ENCODE measurements at regions not wholly inside any gene's neighbourhood (a gene's known extent, or its start where the extent isn't known, plus 50 kb on each side); places are given as distances from the start of the nearest gene placed in this dataset.

GRCh38 chr6:12395898-12396297 lies 105.7 kb downstream of the EDN1 start:
- Histone ChIP-seq H2BK15ac (ENCODE audit: low read depth, low read length) (no peak overlapping the region), H4K5ac (ENCODE audit: insufficient read length, low read depth, low read length) (no peak overlapping the region), H3K18ac (ENCODE audit: insufficient read length, low read depth, low read length) (no peak overlapping the region), H3K9ac (ENCODE audit: extremely low read depth, insufficient read length, low read length) (no peak overlapping the region), H2BK12ac (ENCODE audit: insufficient read length, low read depth, low read length) (no peak overlapping the region), H3K79me1 (ENCODE audit: insufficient read depth, low read depth, low read length, poor library complexity, severe bottlenecking) (no peaks in the 10 kb centered on the region), H3K4me1 (ENCODE audit: insufficient read depth, low read length) (no peaks in the 10 kb centered on the region; the same call in 1 of the 2 replicates), H4K8ac (replicated peaks; ENCODE audit: insufficient read length, low read depth, low read length) (no peak overlapping the region), H2BK5ac (ENCODE audit: insufficient read length, low read length) (no peak overlapping the region), H3K14ac (ENCODE audit: insufficient read depth, low read length) (no peak overlapping the region), H3K27ac (ENCODE audit: insufficient read length, low read depth, low read length) (no peak overlapping the region), H3K56ac (ENCODE audit: insufficient read length, low read depth, low read length) (no peak overlapping the region), H3K4ac (ENCODE audit: low read depth, low read length) (no peak overlapping the region), H2AFZ (ENCODE audit: low read length) (no peak overlapping the region), H3T11ph (ENCODE audit: low read length) (no peak overlapping the region), H3K23me2 (ENCODE audit: insufficient read length, low read depth, low read length, poor library complexity, severe bottlenecking) (no peaks in the 10 kb centered on the region), H2AK5ac (ENCODE audit: insufficient read length, low read length) (no peak overlapping the region), H3K27me3 (ENCODE audit: insufficient read depth, low read length) (no peaks in the 10 kb centered on the region), H3K23ac (ENCODE audit: insufficient read length, low read depth, low read length) (no peak overlapping the region), H4K20me1 (ENCODE audit: control insufficient read depth, insufficient read depth, insufficient read length) (no peaks in the 10 kb centered on the region), H2BK120ac (ENCODE audit: low read depth, low read length, poor library complexity, severe bottlenecking) (no peak overlapping the region), H3K79me2 (ENCODE audit: insufficient read depth, low read length) (no peaks in the 10 kb centered on the region), H3K9me3 (ENCODE audit: control insufficient read depth, low read depth, low read length) (no peaks in the 10 kb centered on the region), H3K4me2 (ENCODE audit: insufficient read depth, insufficient read length, low read length) (no peak overlapping the region), H4K91ac (ENCODE audit: insufficient read length, low read depth, low read length) (no peak overlapping the region), H2BK20ac (ENCODE audit: low read depth, low read length, poor library complexity, severe bottlenecking) (no peak overlapping the region)
- no peak overlapping the region for H3K27ac Mint-ChIP-seq
- no peak for DNase-seq
- H3K27me3 Mint-ChIP-seq (ENCODE audit: low read depth), result no peaks in the 10 kb centered on the region
- H3K4me1 Mint-ChIP-seq, result peaks cover 9 to 14% of the 10 kb centered on the region in 2 experiments; a peak in 3 of 4 replicates
- TF ChIP-seq, protein P1, sequence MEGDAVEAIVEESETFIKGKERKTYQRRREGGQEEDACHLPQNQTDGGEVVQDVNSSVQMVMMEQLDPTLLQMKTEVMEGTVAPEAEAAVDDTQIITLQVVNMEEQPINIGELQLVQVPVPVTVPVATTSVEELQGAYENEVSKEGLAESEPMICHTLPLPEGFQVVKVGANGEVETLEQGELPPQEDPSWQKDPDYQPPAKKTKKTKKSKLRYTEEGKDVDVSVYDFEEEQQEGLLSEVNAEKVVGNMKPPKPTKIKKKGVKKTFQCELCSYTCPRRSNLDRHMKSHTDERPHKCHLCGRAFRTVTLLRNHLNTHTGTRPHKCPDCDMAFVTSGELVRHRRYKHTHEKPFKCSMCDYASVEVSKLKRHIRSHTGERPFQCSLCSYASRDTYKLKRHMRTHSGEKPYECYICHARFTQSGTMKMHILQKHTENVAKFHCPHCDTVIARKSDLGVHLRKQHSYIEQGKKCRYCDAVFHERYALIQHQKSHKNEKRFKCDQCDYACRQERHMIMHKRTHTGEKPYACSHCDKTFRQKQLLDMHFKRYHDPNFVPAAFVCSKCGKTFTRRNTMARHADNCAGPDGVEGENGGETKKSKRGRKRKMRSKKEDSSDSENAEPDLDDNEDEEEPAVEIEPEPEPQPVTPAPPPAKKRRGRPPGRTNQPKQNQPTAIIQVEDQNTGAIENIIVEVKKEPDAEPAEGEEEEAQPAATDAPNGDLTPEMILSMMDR (conservative IDR thresholded peaks at IDR 0.05), result no peak
- no CpG with 5 or more reads among the region's 3 CpGs for WGBS (ENCODE audit: extremely low coverage, insufficient read length, low lambda C conversion rate)
- no peaks in the 10 kb centered on the region for H3K9me3 Mint-ChIP-seq
- H3K36me3 Mint-ChIP-seq (ENCODE audit: insufficient read depth in 1 of 3, low read depth in 3 of 3), result no peaks in the 10 kb centered on the region; a peak in 1 of 7 replicates
- no peak overlapping the region for H3K4me3 Mint-ChIP-seq

Data from H9 (cell line).